CD14-positive monocyte (primary cell): ENCODE measurements at regions not wholly inside any gene's neighbourhood (a gene's known extent, or its start where the extent isn't known, plus 50 kb on each side); places are given as distances from the start of the nearest gene placed in this dataset.

Source experiments
- DNase-seq, 3 donors: peaks; one replicate each; pipeline ENCODE4 v3.0.0-alpha.2; 2011 to 2022
- H2AFZ ChIP-seq: 2 replicates; pipeline ENCODE4 v1.6.0; 2012; ENCODE audit warnings: mild to moderate bottlenecking, low read depth, low read length, inconsistent platforms; ENCODE audit not compliant: insufficient read depth, poor library complexity, severe bottlenecking
- H3K27ac ChIP-seq, 2 donors: 1 replicate in 1 of 2; 2 replicates in 1 of 2; pipeline ENCODE4 v1.5.1; 2012 to 2013; ENCODE audit warnings: low read length in 2 of 2, control low read depth in 1 of 2, inconsistent platforms in 1 of 2, low read depth in 1 of 2, mild to moderate bottlenecking in 1 of 2
- H3K27me3 ChIP-seq, 2 donors: one replicate each; pipeline versions ENCODE4 v1.6.0 to v1.6.1; 2011 to 2013; ENCODE audit warnings: low read length in 2 of 2; ENCODE audit not compliant: control insufficient read depth in 2 of 2, insufficient read depth in 2 of 2
- H3K36me3 ChIP-seq, 2 donors: replicated peaks in 1 of 2; 1 replicate in 1 of 2; 2 replicates in 1 of 2; pipeline versions ENCODE4 v1.5.1 to v1.6.1; 2012 to 2013; ENCODE audit warnings: low read length in 2 of 2, control low read depth in 1 of 2, inconsistent platforms in 1 of 2, mild to moderate bottlenecking in 1 of 2; ENCODE audit not compliant: insufficient read depth in 2 of 2, control insufficient read depth in 1 of 2
- H3K4me1 ChIP-seq, 2 donors: 1 replicate in 1 of 2; 2 replicates in 1 of 2; pipeline versions ENCODE4 v1.5.1 to v1.6.1; 2012 to 2013; ENCODE audit warnings: low read length in 2 of 2, control low read depth in 1 of 2, inconsistent platforms in 1 of 2, mild to moderate bottlenecking in 1 of 2, moderate library complexity in 1 of 2; ENCODE audit not compliant: insufficient read depth in 2 of 2, control insufficient read depth in 1 of 2
- H3K4me2 ChIP-seq: replicated peaks from 2 replicates; pipeline ENCODE3; 2012; ENCODE audit warnings: low read length, moderate library complexity, mild to moderate bottlenecking; ENCODE audit not compliant: poor library complexity, severe bottlenecking; ENCODE audit errors: extremely low read depth
- H3K4me3 ChIP-seq, 3 experiments: fragments of 200-600 bp in 1 of 3; sonication (generic) in 1 of 3; replicated peaks in 1 of 3; 1 replicate in 2 of 3; 2 replicates in 1 of 3; pipeline ENCODE4 v1.5.1; 2011 to 2013; ENCODE audit warnings: low read length in 3 of 3, mild to moderate bottlenecking in 3 of 3, control low read depth in 2 of 3, low read depth in 2 of 3, inconsistent platforms in 1 of 3, moderate library complexity in 1 of 3
- H3K79me2 ChIP-seq: 2 replicates; pipeline ENCODE4 v1.6.0; 2012; ENCODE audit warnings: mild to moderate bottlenecking, control low read depth, inconsistent platforms, low read length, moderate library complexity; ENCODE audit not compliant: insufficient read depth
- H3K9ac ChIP-seq: 2 replicates; pipeline ENCODE4 v1.6.0; 2017; ENCODE audit warnings: low read length, mild to moderate bottlenecking; ENCODE audit not compliant: insufficient read depth, poor library complexity, severe bottlenecking
- H3K9me3 ChIP-seq, 2 donors: replicated peaks in 1 of 2; 1 replicate in 1 of 2; 2 replicates in 1 of 2; pipeline versions ENCODE4 v1.5.1 to v1.6.1; 2012 to 2013; ENCODE audit warnings: low read length in 2 of 2, control low read depth in 1 of 2; ENCODE audit not compliant: control insufficient read depth in 1 of 2, insufficient read depth in 1 of 2
- H4K20me1 ChIP-seq: 2 replicates; pipeline ENCODE4 v1.6.0; 2012; ENCODE audit warnings: mild to moderate bottlenecking, low read length, control low read depth, moderate library complexity; ENCODE audit not compliant: insufficient read depth
- H3K27ac Mint-ChIP-seq, 7 donors: one replicate each; pipeline ENCODE4 v1.8.0; 2020; ENCODE audit warnings: mild to moderate bottlenecking in 7 of 7, mixed read lengths in 7 of 7, moderate library complexity in 6 of 7, inconsistent platforms in 2 of 7
- H3K27me3 Mint-ChIP-seq, 3 donors: one replicate each; pipeline ENCODE4 v1.8.0; 2021 to 2022; ENCODE audit warnings: low read depth in 3 of 3, mild to moderate bottlenecking in 3 of 3, mixed read lengths in 3 of 3, moderate library complexity in 3 of 3, inconsistent platforms in 1 of 3
- H3K36me3 Mint-ChIP-seq, 2 donors: one replicate each; pipeline ENCODE4 v1.8.0; 2020; ENCODE audit warnings: mixed read lengths in 2 of 2, inconsistent platforms in 1 of 2, mild to moderate bottlenecking in 1 of 2
- H3K4me1 Mint-ChIP-seq: one replicate; pipeline ENCODE4 v1.8.0; 2020; ENCODE audit warnings: mild to moderate bottlenecking, mixed read lengths
- H3K4me3 Mint-ChIP-seq, 2 donors: one replicate each; pipeline ENCODE4 v1.8.0; 2020; ENCODE audit warnings: mild to moderate bottlenecking in 2 of 2, mixed read lengths in 2 of 2, moderate library complexity in 1 of 2
- H3K9me3 Mint-ChIP-seq, 7 donors: one replicate each; pipeline ENCODE4 v1.8.0; 2020 to 2022; ENCODE audit warnings: mixed read lengths in 7 of 7, mild to moderate bottlenecking in 6 of 7, moderate library complexity in 6 of 7, inconsistent platforms in 2 of 7
- WGBS: methylation state at CpG from one replicate; pipeline ENCODE4 v1.1.5; 2013; ENCODE audit warnings: missing lambda C conversion rate; ENCODE audit not compliant: insufficient coverage; 5-methylcytosine and 5-hydroxymethylcytosine counted together
- intact Hi-C, 2 donors: fragments of 100-400 bp; cut with micrococcal nuclease; formaldehyde crosslinking; loops; one replicate each; pipeline versions ENCODE4 v1.15.0 to v1.15.1; 2023
- TF ChIP-seq, protein P1 (sequence below): fragments of 200-600 bp; IDR thresholded peaks from one replicate; pipeline ENCODE4 v1.8.0; 2022; ENCODE audit warnings: antibody characterized with exemption, mild to moderate bottlenecking

- H3K36me3 ChIP-seq, result peaks cover 31 to 72% of the 10 kb centered on the region in 2 donors
- no peak overlapping the region for H2AFZ ChIP-seq
- H3K4me2 ChIP-seq, result no peak overlapping the region
- H3K27me3 ChIP-seq, result no peaks in the 10 kb centered on the region
- H3K27ac ChIP-seq, result no peak overlapping the region
- no peaks in the 10 kb centered on the region for H3K9me3 ChIP-seq
- intact Hi-C loops, result no loop called here
- WGBS, result no CpG with 5 or more reads among the region's 2 CpGs
- no peak overlapping the region for H3K9ac ChIP-seq
- H3K4me3 ChIP-seq, result no peak overlapping the region
- TF ChIP-seq, protein P1, sequence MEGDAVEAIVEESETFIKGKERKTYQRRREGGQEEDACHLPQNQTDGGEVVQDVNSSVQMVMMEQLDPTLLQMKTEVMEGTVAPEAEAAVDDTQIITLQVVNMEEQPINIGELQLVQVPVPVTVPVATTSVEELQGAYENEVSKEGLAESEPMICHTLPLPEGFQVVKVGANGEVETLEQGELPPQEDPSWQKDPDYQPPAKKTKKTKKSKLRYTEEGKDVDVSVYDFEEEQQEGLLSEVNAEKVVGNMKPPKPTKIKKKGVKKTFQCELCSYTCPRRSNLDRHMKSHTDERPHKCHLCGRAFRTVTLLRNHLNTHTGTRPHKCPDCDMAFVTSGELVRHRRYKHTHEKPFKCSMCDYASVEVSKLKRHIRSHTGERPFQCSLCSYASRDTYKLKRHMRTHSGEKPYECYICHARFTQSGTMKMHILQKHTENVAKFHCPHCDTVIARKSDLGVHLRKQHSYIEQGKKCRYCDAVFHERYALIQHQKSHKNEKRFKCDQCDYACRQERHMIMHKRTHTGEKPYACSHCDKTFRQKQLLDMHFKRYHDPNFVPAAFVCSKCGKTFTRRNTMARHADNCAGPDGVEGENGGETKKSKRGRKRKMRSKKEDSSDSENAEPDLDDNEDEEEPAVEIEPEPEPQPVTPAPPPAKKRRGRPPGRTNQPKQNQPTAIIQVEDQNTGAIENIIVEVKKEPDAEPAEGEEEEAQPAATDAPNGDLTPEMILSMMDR, result no peak
- H4K20me1 ChIP-seq, result no peaks in the 10 kb centered on the region
- Mint-ChIP-seq H3K27ac (no peak overlapping the region), H3K36me3 (peaks cover 55 to 72% of the 10 kb centered on the region in 2 donors), H3K4me1 (no peaks in the 10 kb centered on the region), H3K27me3 (no peaks in the 10 kb centered on the region), H3K9me3 (peaks cover 0 to 1% (median 0%) of the 10 kb centered on the region in 7 donors), H3K4me3 (no peak overlapping the region)
- no peaks in the 10 kb centered on the region for H3K4me1 ChIP-seq
- no peak for DNase-seq
- no peaks in the 10 kb centered on the region for H3K79me2 ChIP-seq
Observed at GRCh38 chr22:22316589-22316988, 72.0 kb downstream of the VPREB1 start.

DNA sequence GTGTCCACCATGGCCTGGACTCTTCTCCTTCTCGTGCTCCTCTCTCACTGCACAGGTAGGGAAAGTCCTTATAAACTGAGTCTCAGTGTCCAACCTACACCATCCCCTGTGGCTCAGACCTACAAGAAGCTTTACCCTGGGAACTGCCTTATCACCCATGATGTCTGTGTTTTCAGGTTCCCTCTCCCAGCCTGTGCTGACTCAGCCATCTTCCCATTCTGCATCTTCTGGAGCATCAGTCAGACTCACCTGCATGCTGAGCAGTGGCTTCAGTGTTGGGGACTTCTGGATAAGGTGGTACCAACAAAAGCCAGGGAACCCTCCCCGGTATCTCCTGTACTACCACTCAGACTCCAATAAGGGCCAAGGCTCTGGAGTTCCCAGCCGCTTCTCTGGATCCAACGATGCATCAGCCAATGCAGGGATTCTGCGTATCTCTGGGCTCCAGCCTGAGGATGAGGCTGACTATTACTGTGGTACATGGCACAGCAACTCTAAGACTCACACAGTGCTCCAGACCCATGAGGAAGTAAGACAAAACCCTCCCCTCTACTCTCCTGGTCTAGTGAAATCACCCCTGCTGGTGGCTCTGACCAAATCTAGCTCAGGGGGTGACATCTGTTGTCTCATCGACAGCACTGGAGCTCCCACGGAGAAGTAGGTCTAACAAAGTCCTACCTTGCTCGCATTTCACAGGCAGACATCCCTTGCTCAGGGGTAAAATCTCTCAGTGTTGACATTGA is 74.3 kb downstream of the VPREB1 start:
- H3K4me3 ChIP-seq, result no peak overlapping the region
- Mint-ChIP-seq H3K27me3 (no peaks in the 10 kb centered on the region), H3K4me1 (no peaks in the 10 kb centered on the region), H3K36me3 (peaks cover 48 to 65% of the 10 kb centered on the region in 2 donors), H3K27ac (peak overlapping the region in 3 of 7 donors; percentile 1 to 43 (median 38)), H3K4me3 (no peak overlapping the region), H3K9me3 (peaks cover 0 to 2% (median 0%) of the 10 kb centered on the region in 7 donors)
- H3K79me2 ChIP-seq, result no peaks in the 10 kb centered on the region
- TF ChIP-seq, protein P1, result no peak
- H3K36me3 ChIP-seq, result peaks cover 31 to 70% of the 10 kb centered on the region in 2 donors
- WGBS, result 87% methylated on average over 5 of the region's 8 CpGs
- H4K20me1 ChIP-seq, result no peaks in the 10 kb centered on the region
- no peak overlapping the region for H3K27ac ChIP-seq
- H3K9ac ChIP-seq, result no peak overlapping the region
- no peaks in the 10 kb centered on the region for H3K9me3 ChIP-seq
- intact Hi-C loops, result no loop called here
- no peak for DNase-seq
- no peak overlapping the region for H2AFZ ChIP-seq
- H3K4me1 ChIP-seq, result no peaks in the 10 kb centered on the region
- no peak overlapping the region for H3K4me2 ChIP-seq
- no peaks in the 10 kb centered on the region for H3K27me3 ChIP-seq
